ENCODE measurements at regions not wholly inside any gene's neighbourhood (a gene's known extent, or its start where the extent isn't known, plus 50 kb on each side); places are given as distances from the start of the nearest gene placed in this dataset.

- no peak for DNase-seq (ENCODE audit: low read depth, low spot score)
- no peak overlapping the region for H2AFZ ChIP-seq (ENCODE audit: control insufficient read depth, low read depth, low read length)
- H3K27ac ChIP-seq (ENCODE audit: control insufficient read depth, insufficient read depth) = no peak overlapping the region
- no peaks in the 10 kb centered on the region for H3K4me1 ChIP-seq (ENCODE audit: control insufficient read depth, insufficient read depth, low read length)
- H3K9ac ChIP-seq (ENCODE audit: control insufficient read depth, insufficient read depth, low read length) = no peak overlapping the region
- TF ChIP-seq CREM (IDR thresholded peaks at IDR 0.05; ENCODE audit: low read depth) = no peak
- no peak for TF ChIP-seq KDM1A (IDR thresholded peaks at IDR 0.05; ENCODE audit: borderline replicate concordance)
- no peak for TF ChIP-seq ZNF622 (IDR thresholded peaks at IDR 0.05)
- TF ChIP-seq NR2C1 (IDR thresholded peaks at IDR 0.05) = no peak
- no peak for TF ChIP-seq SMAD1 (IDR thresholded peaks at IDR 0.05; ENCODE audit: low read depth, partially characterized antibody)
- no peak for TF ChIP-seq SIN3A (IDR thresholded peaks at IDR 0.05; ENCODE audit: low read depth, low read length)
- no peak for TF ChIP-seq MEF2B (IDR thresholded peaks at IDR 0.05; ENCODE audit: partially characterized antibody, poor library complexity, severe bottlenecking)
- TF ChIP-seq YY1 (IDR thresholded peaks at IDR 0.05; ENCODE audit: low read depth, low read length) = no peak
- no peak for TF ChIP-seq MYB (IDR thresholded peaks at IDR 0.05; ENCODE audit: borderline replicate concordance, low read depth, low read length)
- no peak for TF ChIP-seq BCL11A (IDR thresholded peaks at IDR 0.05; ENCODE audit: low read depth, low read length)
- no peak for TF ChIP-seq ZBTB11 (CRISPR knock-in tag; IDR thresholded peaks at IDR 0.05)
- TF ChIP-seq BRCA1 (IDR thresholded peaks at IDR 0.05; ENCODE audit: low read depth, low read length) = no peak
- no peak for TF ChIP-seq SUZ12 (IDR thresholded peaks at IDR 0.05; ENCODE audit: unreplicated experiment)
- TF ChIP-seq ZZZ3 (IDR thresholded peaks at IDR 0.05; ENCODE audit: control insufficient read depth, insufficient read length, low read depth) = no peak
- no peak for TF ChIP-seq RAD51 (IDR thresholded peaks at IDR 0.05)
- no peak for TF ChIP-seq E2F8 (IDR thresholded peaks at IDR 0.05; ENCODE audit: low read depth, partially characterized antibody)
- no peak for TF ChIP-seq EZH2 (IDR thresholded peaks at IDR 0.05; ENCODE audit: borderline replicate concordance, control insufficient read depth, low read depth, low read length)
- TF ChIP-seq CEBPZ (IDR thresholded peaks at IDR 0.05; ENCODE audit: low read depth, low read length) = no peak
- no peak overlapping the region for H3K4me2 ChIP-seq (ENCODE audit: control insufficient read depth, insufficient read depth)
- BruUV-seq (replicated peaks) = no TSS peak
- H3K4me3 ChIP-seq = no peak overlapping the region
- intact Hi-C loops (cut with micrococcal nuclease; ENCODE audit: unreplicated experiment) = no loop called here
- H3K79me2 ChIP-seq (ENCODE audit: control insufficient read depth, insufficient read depth, low read length) = no peaks in the 10 kb centered on the region
- 100% methylated on average over 1 of the region's 1 CpG for WGBS (ENCODE audit: insufficient coverage, insufficient replicate concordance, low lambda C conversion rate, missing lambda C conversion rate)
- SMC1A ChIA-PET (ENCODE audit: uncharacterized antibody, unreplicated experiment) = no interaction called here
- no peaks in the 10 kb centered on the region for H3K36me3 ChIP-seq (ENCODE audit: control insufficient read depth in 2 of 2, insufficient read depth in 2 of 2, low read length in 1 of 2)
- CTCF ChIA-PET = no interaction called here
- POLR2A ChIA-PET = no interaction called here
- H3K9me3 ChIP-seq (replicated peaks; ENCODE audit: control insufficient read depth, insufficient read depth, low read length) = no peaks in the 10 kb centered on the region
- in situ Hi-C loops (cut with MboI) = no loop called here
- no peaks in the 10 kb centered on the region for H3K27me3 ChIP-seq (replicated peaks in 1 of 2; ENCODE audit: control insufficient read depth in 2 of 2, insufficient read depth in 2 of 2, low read length in 1 of 2)
- FAIRE-seq = no peak
- RAD21 ChIA-PET (ENCODE audit: unreplicated experiment) = no interaction called here
- no peak for ATAC-seq
- no peaks in the 10 kb centered on the region for H4K20me1 ChIP-seq (ENCODE audit: control insufficient read depth, insufficient read depth)
Observed at GRCh38 chrX:98731821-98732220, 1678.3 kb downstream of the PCDH19 start.

All from GM12878 (cell line).